WERI-Rb-1 (cell line): ENCODE measurements at regions not wholly inside any gene's neighbourhood (a gene's known extent, or its start where the extent isn't known, plus 50 kb on each side); places are given as distances from the start of the nearest gene placed in this dataset.

Experiments
- DNase-seq: peaks from one replicate; pipeline ENCODE4 v3.0.0-alpha.2; 2020
- H3K27ac ChIP-seq: fragments of 250-450 bp; sonication (Bioruptor Pico); 2 replicates; pipeline ENCODE4 v1.5.1; 2020; ENCODE audit warnings: mild to moderate bottlenecking, moderate library complexity
- H3K27me3 ChIP-seq: fragments of 250-450 bp; sonication (Bioruptor Pico); 2 replicates; pipeline ENCODE4 v1.5.1; 2021; ENCODE audit warnings: mild to moderate bottlenecking, low read depth, moderate library complexity; ENCODE audit not compliant: insufficient read depth, severe bottlenecking
- H3K36me3 ChIP-seq: fragments of 250-450 bp; sonication (Bioruptor Pico); 2 replicates; pipeline ENCODE4 v1.5.1; 2020; ENCODE audit warnings: mild to moderate bottlenecking, moderate library complexity
- H3K4me3 ChIP-seq: 2 replicates; pipeline ENCODE4 v1.5.1; 2011; ENCODE audit warnings: low read depth, mild to moderate bottlenecking, control low read depth, low read length
- H3K9me3 ChIP-seq: fragments of 250-450 bp; sonication (Bioruptor Pico); 2 replicates; pipeline ENCODE4 v1.5.1; 2021; ENCODE audit warnings: mild to moderate bottlenecking, moderate library complexity; ENCODE audit not compliant: severe bottlenecking
- CTCF ChIP-seq: IDR thresholded peaks from 2 replicates; pipeline ENCODE4 v1.5.1; 2011; ENCODE audit warnings: low read depth, mild to moderate bottlenecking, control low read depth, inconsistent platforms, low read length

GRCh38 chr10:90988802-90989201, 67.9 kb upstream of the ANKRD1 start:
- no peak for DNase-seq
- TF ChIP-seq CTCF, result no peak
- Histone ChIP-seq H3K27me3 (no peaks in the 10 kb centered on the region), H3K36me3 (no peaks in the 10 kb centered on the region), H3K27ac (no peak overlapping the region), H3K9me3 (no peaks in the 10 kb centered on the region), H3K4me3 (no peak overlapping the region)

- H3K36me3 ChIP-seq, result no peaks in the 10 kb centered on the region
- no peak overlapping the region for H3K4me3 ChIP-seq
- no peaks in the 10 kb centered on the region for H3K27me3 ChIP-seq
- DNase-seq, result no peak
- H3K27ac ChIP-seq, result no peak overlapping the region
- H3K9me3 ChIP-seq, result no peaks in the 10 kb centered on the region
- no peak for TF ChIP-seq CTCF
Observed at GRCh38 chr10:90989378-90989777, 68.5 kb upstream of the ANKRD1 start.

- no peak for TF ChIP-seq CTCF
- DNase-seq, result no peak
- Histone ChIP-seq H3K9me3 (no peaks in the 10 kb centered on the region), H3K4me3 (no peak overlapping the region), H3K27me3 (no peaks in the 10 kb centered on the region), H3K27ac (no peak overlapping the region), H3K36me3 (no peaks in the 10 kb centered on the region)
Observed at GRCh38 chr10:90992462-90992861, 71.6 kb upstream of the ANKRD1 start.

GRCh38 chr10:90993340-90993739, 72.5 kb upstream of the ANKRD1 start:
- Histone ChIP-seq H3K36me3 (no peaks in the 10 kb centered on the region), H3K27me3 (no peaks in the 10 kb centered on the region), H3K27ac (no peak overlapping the region), H3K9me3 (no peaks in the 10 kb centered on the region), H3K4me3 (no peak overlapping the region)
- no peak for TF ChIP-seq CTCF
- DNase-seq, result no peak

GRCh38 chr10:90997670-90998069, 76.8 kb upstream of the ANKRD1 start:
- no peak for DNase-seq
- Histone ChIP-seq H3K27me3 (no peaks in the 10 kb centered on the region), H3K36me3 (no peaks in the 10 kb centered on the region), H3K9me3 (no peaks in the 10 kb centered on the region), H3K27ac (no peak overlapping the region), H3K4me3 (no peak overlapping the region)
- no peak for TF ChIP-seq CTCF

- no peak for DNase-seq
- H3K27me3 ChIP-seq, result no peaks in the 10 kb centered on the region
- no peak overlapping the region for H3K4me3 ChIP-seq
Observed at GRCh38 chr10:90998733-90999511, 78.0 kb upstream of the ANKRD1 start.

More at GRCh38 chr10:90998733-90999511, 78.0 kb upstream of the ANKRD1 start:
- no peak for TF ChIP-seq CTCF
- H3K27ac ChIP-seq, result no peak overlapping the region
- no peaks in the 10 kb centered on the region for H3K9me3 ChIP-seq
- no peaks in the 10 kb centered on the region for H3K36me3 ChIP-seq
